ENCODE measurements at regions not wholly inside any gene's neighbourhood (a gene's known extent, or its start where the extent isn't known, plus 50 kb on each side); places are given as distances from the start of the nearest gene placed in this dataset.

- TF ChIP-seq CTCF (IDR thresholded peaks at IDR 0.05) (no peak), POLR2AphosphoS5 (IDR thresholded peaks at IDR 0.05) (no peak), POLR2A (IDR thresholded peaks at IDR 0.05) (no peak)
Observed at GRCh38 chr14:30395065-30395464, 163.9 kb upstream of the G2E3 start.

Data from gastroesophageal sphincter (tissue), 3 donors.